HTERT RPE-1 (cell line): ENCODE measurements at regions not wholly inside any gene's neighbourhood (a gene's known extent, or its start where the extent isn't known, plus 50 kb on each side); places are given as distances from the start of the nearest gene placed in this dataset.
"Not testable (repeated sequence)": the region's sequence is repeated elsewhere in the genome, so short reads cannot be mapped to it uniquely, and the experiment has no call there.

Experiments used
- in situ Hi-C: fragments of 300-500 bp; cut with MboI; formaldehyde crosslinking; loops from 4 replicates; pipeline ENCODE4 v1.14.3; 2020; ENCODE audit warnings: low sequenced_read_pairs

GRCh38 chr10:52368725-52369124 is 54.6 kb downstream of the DKK1 start:
- in situ Hi-C loops: no loop called here

GRCh38 chr10:52374207-52374606 is 60.1 kb downstream of the DKK1 start:
- in situ Hi-C loops: not testable (repeated sequence)

- in situ Hi-C loops: no loop called here
Measured at GRCh38 chr10:52376694-52377354, 62.7 kb downstream of the DKK1 start.

- in situ Hi-C loops: no loop called here
Measured at GRCh38 chr10:52378124-52378523, 64.0 kb downstream of the DKK1 start.

- in situ Hi-C loops: no loop called here
Measured at GRCh38 chr10:52379287-52379686, 65.2 kb downstream of the DKK1 start.

- in situ Hi-C loops: no loop called here
Measured at GRCh38 chr10:52383088-52383487, 69.0 kb downstream of the DKK1 start.

GRCh38 chr10:52387744-52388143 is 73.7 kb downstream of the DKK1 start:
- in situ Hi-C loops: no loop called here

GRCh38 chr10:52390388-52390787 is 76.3 kb downstream of the DKK1 start:
- in situ Hi-C loops: no loop called here

GRCh38 chr10:52391927-52392602 is 78.0 kb downstream of the DKK1 start:
- in situ Hi-C loops: no loop called here

GRCh38 chr10:52394246-52394645 is 80.2 kb downstream of the DKK1 start:
- in situ Hi-C loops: no loop called here

- in situ Hi-C loops: no loop called here
Measured at GRCh38 chr10:52400562-52400961, 86.5 kb downstream of the DKK1 start.

GRCh38 chr10:52403801-52404200 is 89.7 kb downstream of the DKK1 start:
- in situ Hi-C loops: not testable (repeated sequence)

GRCh38 chr10:52409195-52409594 is 95.1 kb downstream of the DKK1 start:
- in situ Hi-C loops: no loop called here

- in situ Hi-C loops: no loop called here
Measured at GRCh38 chr10:52409928-52410327, 95.8 kb downstream of the DKK1 start.

GRCh38 chr10:52410916-52411315 is 96.8 kb downstream of the DKK1 start:
- in situ Hi-C loops: no loop called here

- in situ Hi-C loops: no loop called here
Measured at GRCh38 chr10:52419281-52419680, 105.2 kb downstream of the DKK1 start.

- in situ Hi-C loops: no loop called here
Measured at GRCh38 chr10:52420656-52421055, 106.6 kb downstream of the DKK1 start.

- in situ Hi-C loops: no loop called here
Measured at GRCh38 chr10:52423369-52423768, 109.3 kb downstream of the DKK1 start.

- in situ Hi-C loops: no loop called here
Measured at GRCh38 chr10:52424341-52424740, 110.3 kb downstream of the DKK1 start.

- in situ Hi-C loops: no loop called here
Measured at GRCh38 chr10:52434734-52435133, 120.7 kb downstream of the DKK1 start.

- in situ Hi-C loops: no loop called here
Measured at GRCh38 chr10:52436664-52437063, 122.6 kb downstream of the DKK1 start.

GRCh38 chr10:52437205-52437646 is 123.1 kb downstream of the DKK1 start:
- in situ Hi-C loops: no loop called here

- in situ Hi-C loops: no loop called here
Measured at GRCh38 chr10:52438119-52438518, 124.0 kb downstream of the DKK1 start.
